H1 (cell line): ENCODE measurements at regions not wholly inside any gene's neighbourhood (a gene's known extent, or its start where the extent isn't known, plus 50 kb on each side); places are given as distances from the start of the nearest gene placed in this dataset.

Source experiments
- CTCF ChIA-PET: fragments of 300-600 bp; sonication (Branson Sonifier 250); formaldehyde crosslinking; loops from one replicate; lab custom pipeline; 2021; ENCODE audit not compliant: partially characterized antibody; lab: Charles Lee
- POLR2A ChIA-PET: fragments of 300-600 bp; sonication (Branson Sonifier 250); formaldehyde crosslinking; loops from one replicate; lab custom pipeline; 2021; ENCODE audit warnings: inconsistent platforms; ENCODE audit not compliant: partially characterized antibody; lab: Charles Lee
- DNase-seq, 2 experiments: peaks; one replicate each; pipeline versions ENCODE4 v3.0.0 to v3.0.0-alpha.2; 2010 to 2022; ENCODE audit warnings: low spot score in 2 of 2, low read depth in 1 of 2, mixed read lengths in 1 of 2
- FAIRE-seq: peaks from 2 replicates; lab custom pipeline; 2011; peaks lifted over from hg19 to GRCh38; lab: Jason Lieb, UNC
- H2AFZ ChIP-seq: 2 replicates; pipeline ENCODE4 v1.8.1; 2012; ENCODE audit warnings: low read length, inconsistent platforms
- H2AK5ac ChIP-seq: 2 replicates; pipeline ENCODE4 v1.6.1; 2013; ENCODE audit warnings: low read depth, low read length
- H2BK120ac ChIP-seq: replicated peaks from 2 replicates; pipeline ENCODE3; 2013; ENCODE audit warnings: low read depth, low read length, inconsistent platforms
- H2BK12ac ChIP-seq: 2 replicates; pipeline ENCODE4 v1.6.1; 2013; ENCODE audit warnings: low read depth, low read length
- H2BK15ac ChIP-seq: 2 replicates; pipeline ENCODE4 v1.6.1; 2013; ENCODE audit warnings: low read length
- H2BK20ac ChIP-seq: 2 replicates; pipeline ENCODE4 v1.6.1; 2013; ENCODE audit warnings: low read length
- H2BK5ac ChIP-seq: 2 replicates; pipeline ENCODE4 v1.6.1; 2013; ENCODE audit warnings: low read depth, low read length
- H3K14ac ChIP-seq: 2 replicates; pipeline ENCODE4 v1.6.1; 2013; ENCODE audit warnings: inconsistent platforms; ENCODE audit not compliant: insufficient read length
- H3K18ac ChIP-seq: 2 replicates; pipeline ENCODE4 v1.6.1; 2013; ENCODE audit warnings: low read length; ENCODE audit errors: extremely low read depth
- H3K23ac ChIP-seq: 2 replicates; pipeline ENCODE4 v1.6.1; 2013; ENCODE audit warnings: inconsistent platforms; ENCODE audit not compliant: insufficient read length
- H3K23me2 ChIP-seq: 2 replicates; pipeline ENCODE4 v1.6.1; 2013; ENCODE audit warnings: low read depth, low read length
- H3K27ac ChIP-seq: 2 replicates; pipeline ENCODE4 v1.6.1; 2011; ENCODE audit warnings: low read depth, low read length, inconsistent platforms
- H3K27me3 ChIP-seq, 4 experiments: replicated peaks in 1 of 4; 1 replicate in 1 of 4; 2 replicates in 3 of 4; pipeline versions ENCODE4 v1.6.1 to v1.8.1; 2011 to 2013; ENCODE audit warnings: low read length in 3 of 4, mild to moderate bottlenecking in 3 of 4, inconsistent platforms in 2 of 4, mixed read lengths in 2 of 4, moderate library complexity in 1 of 4; ENCODE audit not compliant: control insufficient read depth in 3 of 4, insufficient read depth in 3 of 4; ENCODE audit errors: extremely low read depth in 1 of 4
- H3K36me3 ChIP-seq, 4 experiments: 2 replicates each; pipeline versions ENCODE4 v1.6.1 to v1.8.1; 2011 to 2013; ENCODE audit warnings: mild to moderate bottlenecking in 4 of 4, low read length in 3 of 4, moderate library complexity in 2 of 4, control low read depth in 1 of 4, inconsistent platforms in 1 of 4; ENCODE audit not compliant: insufficient read depth in 4 of 4, control insufficient read depth in 2 of 4
- H3K4ac ChIP-seq: replicated peaks from 2 replicates; pipeline ENCODE3; 2013; ENCODE audit warnings: low read length, low read depth, mixed read lengths, inconsistent platforms; ENCODE audit not compliant: insufficient read length
- H3K4me1 ChIP-seq, 4 experiments: replicated peaks in 1 of 4; 1 replicate in 1 of 4; 2 replicates in 3 of 4; pipeline versions ENCODE4 v1.6.1 to v1.8.1; 2011 to 2013; ENCODE audit warnings: low read length in 3 of 4, inconsistent platforms in 2 of 4, mixed read lengths in 1 of 4; ENCODE audit not compliant: insufficient read depth in 4 of 4, control insufficient read depth in 3 of 4
- H3K4me2 ChIP-seq, 2 experiments: 2 replicates each; pipeline versions ENCODE4 v1.6.1 to v1.8.1; 2011 to 2013; ENCODE audit warnings: low read depth in 2 of 2, low read length in 2 of 2, control low read depth in 1 of 2, inconsistent platforms in 1 of 2, mild to moderate bottlenecking in 1 of 2; ENCODE audit not compliant: insufficient read depth in 1 of 2
- H3K4me3 ChIP-seq, 4 experiments: fragments of 200-600, 300-600 bp in 1 of 4; sonication (generic), shearing (Covaris generic), sonication (Bioruptor Twin) in 1 of 4; 2 replicates each; pipeline versions ENCODE4 v1.5.1 to v1.8.1; 2011 to 2016; ENCODE audit warnings: low read length in 4 of 4, low read depth in 3 of 4, control low read depth in 2 of 4, inconsistent platforms in 2 of 4, mild to moderate bottlenecking in 2 of 4, mixed read lengths in 1 of 4, moderate library complexity in 1 of 4; ENCODE audit not compliant: insufficient read depth in 2 of 4; ENCODE audit errors: extremely low read depth in 1 of 4
- H3K56ac ChIP-seq: replicated peaks from 2 replicates; pipeline ENCODE3; 2013; ENCODE audit warnings: low read depth, mild to moderate bottlenecking, mixed read lengths, low read length, inconsistent platforms; ENCODE audit not compliant: insufficient read length
- H3K79me1 ChIP-seq: 2 replicates; pipeline ENCODE4 v1.6.1; 2013; ENCODE audit warnings: low read depth, low read length, control low read depth
- H3K79me2 ChIP-seq, 2 experiments: 2 replicates each; pipeline versions ENCODE4 v1.6.1 to v1.8.1; 2012 to 2013; ENCODE audit warnings: low read length in 2 of 2, mild to moderate bottlenecking in 2 of 2, inconsistent platforms in 1 of 2; ENCODE audit not compliant: insufficient read depth in 2 of 2, control insufficient read depth in 1 of 2
- H3K9ac ChIP-seq, 4 experiments: replicated peaks in 1 of 4; 1 replicate in 1 of 4; 2 replicates in 3 of 4; pipeline versions ENCODE4 v1.6.1 to v1.8.1; 2011 to 2013; ENCODE audit warnings: low read depth in 3 of 4, low read length in 3 of 4, control low read depth in 2 of 4, mild to moderate bottlenecking in 2 of 4, moderate library complexity in 2 of 4, inconsistent platforms in 1 of 4; ENCODE audit errors: extremely low read depth in 1 of 4
- H3K9me3 ChIP-seq, 2 experiments: 2 replicates each; pipeline versions ENCODE4 v1.6.1 to v1.8.1; 2012 to 2013; ENCODE audit warnings: mild to moderate bottlenecking in 2 of 2, moderate library complexity in 2 of 2, control low read depth in 1 of 2, inconsistent platforms in 1 of 2, low read depth in 1 of 2, low read length in 1 of 2, mixed read lengths in 1 of 2; ENCODE audit not compliant: insufficient read depth in 2 of 2
- H4K20me1 ChIP-seq, 2 experiments: replicated peaks in 1 of 2; 2 replicates each; pipeline versions ENCODE3 to v1.8.1; 2011 to 2013; ENCODE audit warnings: inconsistent platforms in 2 of 2, low read length in 2 of 2, mild to moderate bottlenecking in 1 of 2; ENCODE audit not compliant: insufficient read depth in 2 of 2, control insufficient read depth in 1 of 2
- H4K5ac ChIP-seq: 2 replicates; pipeline ENCODE4 v1.6.1; 2013; ENCODE audit warnings: low read length, low read depth, mixed read lengths, inconsistent platforms; ENCODE audit not compliant: insufficient read length
- H4K8ac ChIP-seq: 2 replicates; pipeline ENCODE4 v1.8.0; 2013; ENCODE audit warnings: mild to moderate bottlenecking, moderate library complexity, low read length, inconsistent platforms; ENCODE audit not compliant: insufficient read depth; ENCODE audit errors: extremely low read depth
- H4K91ac ChIP-seq: replicated peaks from 2 replicates; pipeline ENCODE3; 2013; ENCODE audit warnings: low read length, mixed read lengths, inconsistent platforms; ENCODE audit not compliant: insufficient read length
- RAD21 ChIP-seq, 2 experiments: IDR thresholded peaks in 1 of 2; conservative IDR thresholded peaks in 1 of 2; 2 replicates each; pipeline ENCODE4 v1.6.1; 2011; ENCODE audit warnings: low read depth in 2 of 2, low read length in 2 of 2, improper control_type of control experiment in 1 of 2, inconsistent platforms in 1 of 2, mild to moderate bottlenecking in 1 of 2, moderate library complexity in 1 of 2
- SP4 ChIP-seq: IDR thresholded peaks from 2 replicates; pipeline ENCODE4 v1.6.1; 2012; ENCODE audit warnings: low read length, inconsistent platforms
- TAF1 ChIP-seq: IDR thresholded peaks from 2 replicates; pipeline ENCODE4 v1.6.1; 2011; ENCODE audit warnings: mild to moderate bottlenecking, low read depth, low read length
- YY1 ChIP-seq: IDR thresholded peaks from 2 replicates; pipeline ENCODE4 v1.6.1; 2011; ENCODE audit warnings: low read depth, mild to moderate bottlenecking, low read length
- WGBS, 2 experiments: shearing (Covaris generic) in 1 of 2; methylation state at CpG; one replicate each; pipeline versions ENCODE4 v1.1.6 to v1.1.7; 2013 to 2015; ENCODE audit warnings: low lambda C conversion rate in 2 of 2, mixed read lengths in 2 of 2, inconsistent platforms in 1 of 2, low coverage in 1 of 2, missing lambda C conversion rate in 1 of 2; ENCODE audit not compliant: insufficient replicate concordance in 2 of 2, insufficient coverage in 1 of 2, insufficient read length in 1 of 2; ENCODE audit errors: extremely low coverage in 1 of 2, missing lambda C conversion rate in 1 of 2; 5-methylcytosine and 5-hydroxymethylcytosine counted together
- TF ChIP-seq, protein P1 (sequence below), 3 experiments: IDR thresholded peaks; 1 replicate in 2 of 3; 2 replicates in 1 of 3; pipeline versions ENCODE4 v1.5.1 to v1.6.1; 2011; ENCODE audit warnings: low read length in 3 of 3, mild to moderate bottlenecking in 3 of 3, inconsistent platforms in 2 of 3, low read depth in 1 of 3, moderate library complexity in 1 of 3; ENCODE audit not compliant: insufficient read depth in 1 of 3; ENCODE audit errors: control extremely low read depth in 1 of 3
- TF ChIP-seq, protein P2 (sequence below): IDR thresholded peaks from 2 replicates; pipeline ENCODE4 v1.6.1; 2012; ENCODE audit warnings: low read length, inconsistent platforms

DNA sequence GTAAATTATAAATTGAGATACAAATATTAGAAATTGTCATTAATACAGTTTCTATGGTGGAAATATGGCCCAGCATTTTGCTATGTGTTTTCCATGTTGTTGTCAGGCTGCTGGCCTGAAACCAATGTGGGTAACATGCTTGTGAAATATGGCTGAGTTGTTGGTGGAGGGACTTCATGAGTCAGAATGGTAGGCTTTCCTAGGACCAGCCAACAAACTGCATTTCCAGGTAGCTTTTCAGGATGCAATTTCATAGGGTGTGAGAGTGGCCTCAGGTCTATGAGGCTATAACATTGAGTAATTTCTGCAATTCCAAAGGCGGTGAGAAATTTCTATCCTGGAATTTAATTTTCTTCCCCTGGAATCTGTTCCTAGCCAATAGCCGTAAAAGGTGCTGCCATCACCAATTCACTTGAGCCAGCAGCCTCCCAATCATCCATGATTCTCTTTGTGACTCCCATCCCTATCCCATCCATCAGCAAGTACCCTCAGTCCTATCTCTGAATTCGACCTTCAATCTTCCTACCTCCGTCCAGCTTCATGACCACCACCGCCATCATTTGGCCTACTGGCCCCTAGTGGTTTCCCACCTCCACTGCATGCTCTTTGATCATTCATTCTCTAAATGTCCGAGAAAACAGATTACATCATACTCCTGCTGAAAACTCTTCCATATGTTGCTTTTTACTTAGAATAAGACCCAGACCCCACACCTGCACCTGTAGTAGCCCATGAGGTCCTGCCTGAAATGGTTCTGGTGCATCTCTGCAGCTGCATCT is 276.6 kb upstream of the CFAP20DC start:
- Histone ChIP-seq H3K79me1 (no peaks in the 10 kb centered on the region), H3K4me2 (no peak overlapping the region), H3K23me2 (no peaks in the 10 kb centered on the region; the same call in 1 of the 2 replicates), H2AFZ (peak overlapping the region; percentile 98), H3K36me3 (no peaks in the 10 kb centered on the region), H2BK12ac (peak overlapping the region; percentile 46; the same call in 1 of the 2 replicates), H2BK20ac (0 out of 2 replicates have a peak overlapping the region, but pooled peaks have one; percentile 13), H3K4ac (no peak overlapping the region), H2BK120ac (no peak overlapping the region), H3K79me2 (no peaks in the 10 kb centered on the region), H3K14ac (no peak overlapping the region), H4K8ac (no peak overlapping the region), H3K56ac (no peak overlapping the region), H2AK5ac (no peak overlapping the region), H3K27ac (no peak overlapping the region)
- FAIRE-seq: peak; percentile 48
- DNase-seq: peak in 1 of 2 experiments; percentile 55
- peak; percentile 78 for TF ChIP-seq YY1
- TF ChIP-seq, protein P1, sequence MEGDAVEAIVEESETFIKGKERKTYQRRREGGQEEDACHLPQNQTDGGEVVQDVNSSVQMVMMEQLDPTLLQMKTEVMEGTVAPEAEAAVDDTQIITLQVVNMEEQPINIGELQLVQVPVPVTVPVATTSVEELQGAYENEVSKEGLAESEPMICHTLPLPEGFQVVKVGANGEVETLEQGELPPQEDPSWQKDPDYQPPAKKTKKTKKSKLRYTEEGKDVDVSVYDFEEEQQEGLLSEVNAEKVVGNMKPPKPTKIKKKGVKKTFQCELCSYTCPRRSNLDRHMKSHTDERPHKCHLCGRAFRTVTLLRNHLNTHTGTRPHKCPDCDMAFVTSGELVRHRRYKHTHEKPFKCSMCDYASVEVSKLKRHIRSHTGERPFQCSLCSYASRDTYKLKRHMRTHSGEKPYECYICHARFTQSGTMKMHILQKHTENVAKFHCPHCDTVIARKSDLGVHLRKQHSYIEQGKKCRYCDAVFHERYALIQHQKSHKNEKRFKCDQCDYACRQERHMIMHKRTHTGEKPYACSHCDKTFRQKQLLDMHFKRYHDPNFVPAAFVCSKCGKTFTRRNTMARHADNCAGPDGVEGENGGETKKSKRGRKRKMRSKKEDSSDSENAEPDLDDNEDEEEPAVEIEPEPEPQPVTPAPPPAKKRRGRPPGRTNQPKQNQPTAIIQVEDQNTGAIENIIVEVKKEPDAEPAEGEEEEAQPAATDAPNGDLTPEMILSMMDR (IDR thresholded peaks at IDR 0.05; ENCODE audit: control extremely low read depth in 1 of 3, insufficient read depth in 1 of 3, low read depth in 1 of 3, low read length in 3 of 3): peak; percentile 55 to 82 (median 65)
- no peak for TF ChIP-seq SP4
- TF ChIP-seq, protein P2, sequence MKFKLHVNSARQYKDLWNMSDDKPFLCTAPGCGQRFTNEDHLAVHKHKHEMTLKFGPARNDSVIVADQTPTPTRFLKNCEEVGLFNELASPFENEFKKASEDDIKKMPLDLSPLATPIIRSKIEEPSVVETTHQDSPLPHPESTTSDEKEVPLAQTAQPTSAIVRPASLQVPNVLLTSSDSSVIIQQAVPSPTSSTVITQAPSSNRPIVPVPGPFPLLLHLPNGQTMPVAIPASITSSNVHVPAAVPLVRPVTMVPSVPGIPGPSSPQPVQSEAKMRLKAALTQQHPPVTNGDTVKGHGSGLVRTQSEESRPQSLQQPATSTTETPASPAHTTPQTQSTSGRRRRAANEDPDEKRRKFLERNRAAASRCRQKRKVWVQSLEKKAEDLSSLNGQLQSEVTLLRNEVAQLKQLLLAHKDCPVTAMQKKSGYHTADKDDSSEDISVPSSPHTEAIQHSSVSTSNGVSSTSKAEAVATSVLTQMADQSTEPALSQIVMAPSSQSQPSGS: peak; percentile 48; the same call in 1 of the 2 replicates
- peak; percentile 53 to 58 for TF ChIP-seq RAD21 (IDR thresholded peaks at IDR 0.05 in 1 of 2, conservative IDR thresholded peaks at IDR 0.05 in 1 of 2; ENCODE audit: low read depth in 2 of 2, low read length in 2 of 2)
- no peak for TF ChIP-seq TAF1
- TF ChIP-seq, all 59 proteins: peak for 4
- no peak overlapping the region for H2BK5ac ChIP-seq
- no peak overlapping the region for H3K23ac ChIP-seq
- peaks cover 0 to 2% (median 0%) of the 10 kb centered on the region in 4 experiments; a peak in 3 of 7 replicates for H3K4me1 ChIP-seq
- CTCF ChIA-PET: interaction anchor here (0.6 to 2.4 kb wide), 25 partner anchors 9 to 406 kb away, joined by 3 to 12 read pairs (median 3); no protein-coding TSS in a partner anchor
- H3K4me3 ChIP-seq: no peak overlapping the region
- POLR2A ChIA-PET: interaction anchor here (0.6 kb wide), 1 partner anchor 572 kb away, joined by 3 read pairs; no protein-coding TSS in a partner anchor
- H4K5ac ChIP-seq: no peak overlapping the region
- no peak overlapping the region for H4K91ac ChIP-seq
- no peak overlapping the region for H3K9ac ChIP-seq
- peak overlapping the region; percentile 77; the same call in 1 of the 2 replicates for H2BK15ac ChIP-seq
- H3K27me3 ChIP-seq: no peaks in the 10 kb centered on the region
- WGBS, 2 experiments: 79% methylated on average over 6 of the region's 6 CpGs; no CpG with 5 or more reads in 1 of the 2 experiments
- H3K18ac ChIP-seq: no peak overlapping the region
- H3K9me3 ChIP-seq: no peaks in the 10 kb centered on the region
- no peaks in the 10 kb centered on the region for H4K20me1 ChIP-seq
